ENCODE measurements at regions not wholly inside any gene's neighbourhood (a gene's known extent, or its start where the extent isn't known, plus 50 kb on each side); places are given as distances from the start of the nearest gene placed in this dataset.

DNA sequence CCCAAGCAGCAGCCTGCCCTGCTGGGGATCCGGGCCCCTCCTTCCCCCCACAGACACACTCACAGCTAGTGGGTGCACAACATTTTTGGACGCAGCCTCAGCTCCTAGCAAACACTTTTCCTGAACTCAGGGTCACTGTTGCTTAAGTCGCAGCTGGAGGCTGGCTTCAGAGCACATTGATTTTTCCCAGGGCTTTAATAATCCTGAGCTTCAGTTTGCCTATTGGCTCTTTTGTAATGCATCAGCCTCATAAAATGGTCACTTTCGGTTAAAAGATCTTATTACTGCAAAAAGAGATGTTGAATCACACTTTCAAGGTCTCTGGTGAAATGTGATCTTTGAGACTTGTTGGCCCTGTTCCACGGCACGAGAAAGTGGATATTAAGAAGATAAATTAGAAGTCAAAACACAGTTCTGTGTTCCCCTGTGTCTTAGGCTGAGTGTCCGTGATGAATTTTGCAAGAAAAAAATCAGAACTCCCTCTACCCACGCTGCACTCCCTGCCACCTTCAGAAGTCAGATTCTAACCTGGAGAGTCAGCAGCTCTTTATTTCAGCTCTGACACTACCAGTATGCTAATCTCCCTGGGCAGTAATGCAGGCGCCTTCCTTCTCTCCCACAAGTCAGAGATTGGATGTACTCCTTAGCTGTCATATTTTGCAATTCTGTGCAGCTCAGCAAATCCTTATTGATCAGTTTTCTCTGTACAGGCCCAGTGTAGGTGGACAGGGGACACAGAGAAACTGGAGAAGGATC lies 158.2 kb upstream of the E2F8 start:
- TF ChIP-seq, protein P1, sequence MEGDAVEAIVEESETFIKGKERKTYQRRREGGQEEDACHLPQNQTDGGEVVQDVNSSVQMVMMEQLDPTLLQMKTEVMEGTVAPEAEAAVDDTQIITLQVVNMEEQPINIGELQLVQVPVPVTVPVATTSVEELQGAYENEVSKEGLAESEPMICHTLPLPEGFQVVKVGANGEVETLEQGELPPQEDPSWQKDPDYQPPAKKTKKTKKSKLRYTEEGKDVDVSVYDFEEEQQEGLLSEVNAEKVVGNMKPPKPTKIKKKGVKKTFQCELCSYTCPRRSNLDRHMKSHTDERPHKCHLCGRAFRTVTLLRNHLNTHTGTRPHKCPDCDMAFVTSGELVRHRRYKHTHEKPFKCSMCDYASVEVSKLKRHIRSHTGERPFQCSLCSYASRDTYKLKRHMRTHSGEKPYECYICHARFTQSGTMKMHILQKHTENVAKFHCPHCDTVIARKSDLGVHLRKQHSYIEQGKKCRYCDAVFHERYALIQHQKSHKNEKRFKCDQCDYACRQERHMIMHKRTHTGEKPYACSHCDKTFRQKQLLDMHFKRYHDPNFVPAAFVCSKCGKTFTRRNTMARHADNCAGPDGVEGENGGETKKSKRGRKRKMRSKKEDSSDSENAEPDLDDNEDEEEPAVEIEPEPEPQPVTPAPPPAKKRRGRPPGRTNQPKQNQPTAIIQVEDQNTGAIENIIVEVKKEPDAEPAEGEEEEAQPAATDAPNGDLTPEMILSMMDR (IDR thresholded peaks at IDR 0.05; ENCODE audit: low read depth, low read length) = no peak
- TF ChIP-seq, protein P2, sequence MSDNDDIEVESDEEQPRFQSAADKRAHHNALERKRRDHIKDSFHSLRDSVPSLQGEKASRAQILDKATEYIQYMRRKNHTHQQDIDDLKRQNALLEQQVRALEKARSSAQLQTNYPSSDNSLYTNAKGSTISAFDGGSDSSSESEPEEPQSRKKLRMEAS (IDR thresholded peaks at IDR 0.05; ENCODE audit: low read depth, low read length) = no peak
- TF ChIP-seq POLR2A (IDR thresholded peaks at IDR 0.05; ENCODE audit: extremely low read depth, insufficient read length) = no peak
- TF ChIP-seq MYC (IDR thresholded peaks at IDR 0.05; ENCODE audit: low read depth, low read length) = no peak

Data from NB4 (cell line).